ENCODE measurements at regions not wholly inside any gene's neighbourhood (a gene's known extent, or its start where the extent isn't known, plus 50 kb on each side); places are given as distances from the start of the nearest gene placed in this dataset.

DNA sequence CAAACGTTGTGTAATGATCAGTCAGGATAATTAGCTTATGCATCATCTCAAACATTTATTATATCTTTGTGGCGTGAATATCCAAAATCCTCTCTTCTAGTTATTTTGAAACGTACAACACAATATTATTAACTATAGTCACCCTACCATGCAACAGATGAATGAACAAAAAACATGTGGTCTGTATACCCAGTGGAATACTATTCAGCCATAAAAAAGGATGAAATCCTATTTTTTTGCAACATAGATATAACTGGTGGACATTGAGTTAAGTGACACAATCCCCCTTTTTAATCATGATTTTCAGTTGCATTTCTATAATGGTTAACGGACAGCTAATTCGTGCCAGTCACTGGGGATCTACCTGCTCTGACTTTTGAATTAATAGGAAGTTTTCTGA lies 145.6 kb downstream of the SOX1 start:
- no peak for DNase-seq (ENCODE audit: low read depth)
- H3K4me3 ChIP-seq (ENCODE audit: low read depth, low read length), result no peak overlapping the region
- TF ChIP-seq POLR2A (IDR thresholded peaks at IDR 0.05; ENCODE audit: extremely low read depth, insufficient read length), result no peak
- TF ChIP-seq, protein P1, sequence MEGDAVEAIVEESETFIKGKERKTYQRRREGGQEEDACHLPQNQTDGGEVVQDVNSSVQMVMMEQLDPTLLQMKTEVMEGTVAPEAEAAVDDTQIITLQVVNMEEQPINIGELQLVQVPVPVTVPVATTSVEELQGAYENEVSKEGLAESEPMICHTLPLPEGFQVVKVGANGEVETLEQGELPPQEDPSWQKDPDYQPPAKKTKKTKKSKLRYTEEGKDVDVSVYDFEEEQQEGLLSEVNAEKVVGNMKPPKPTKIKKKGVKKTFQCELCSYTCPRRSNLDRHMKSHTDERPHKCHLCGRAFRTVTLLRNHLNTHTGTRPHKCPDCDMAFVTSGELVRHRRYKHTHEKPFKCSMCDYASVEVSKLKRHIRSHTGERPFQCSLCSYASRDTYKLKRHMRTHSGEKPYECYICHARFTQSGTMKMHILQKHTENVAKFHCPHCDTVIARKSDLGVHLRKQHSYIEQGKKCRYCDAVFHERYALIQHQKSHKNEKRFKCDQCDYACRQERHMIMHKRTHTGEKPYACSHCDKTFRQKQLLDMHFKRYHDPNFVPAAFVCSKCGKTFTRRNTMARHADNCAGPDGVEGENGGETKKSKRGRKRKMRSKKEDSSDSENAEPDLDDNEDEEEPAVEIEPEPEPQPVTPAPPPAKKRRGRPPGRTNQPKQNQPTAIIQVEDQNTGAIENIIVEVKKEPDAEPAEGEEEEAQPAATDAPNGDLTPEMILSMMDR (IDR thresholded peaks at IDR 0.05; ENCODE audit: low read depth, low read length), result no peak
- TF ChIP-seq MYC (IDR thresholded peaks at IDR 0.05; ENCODE audit: low read depth, low read length), result no peak

DNA sequence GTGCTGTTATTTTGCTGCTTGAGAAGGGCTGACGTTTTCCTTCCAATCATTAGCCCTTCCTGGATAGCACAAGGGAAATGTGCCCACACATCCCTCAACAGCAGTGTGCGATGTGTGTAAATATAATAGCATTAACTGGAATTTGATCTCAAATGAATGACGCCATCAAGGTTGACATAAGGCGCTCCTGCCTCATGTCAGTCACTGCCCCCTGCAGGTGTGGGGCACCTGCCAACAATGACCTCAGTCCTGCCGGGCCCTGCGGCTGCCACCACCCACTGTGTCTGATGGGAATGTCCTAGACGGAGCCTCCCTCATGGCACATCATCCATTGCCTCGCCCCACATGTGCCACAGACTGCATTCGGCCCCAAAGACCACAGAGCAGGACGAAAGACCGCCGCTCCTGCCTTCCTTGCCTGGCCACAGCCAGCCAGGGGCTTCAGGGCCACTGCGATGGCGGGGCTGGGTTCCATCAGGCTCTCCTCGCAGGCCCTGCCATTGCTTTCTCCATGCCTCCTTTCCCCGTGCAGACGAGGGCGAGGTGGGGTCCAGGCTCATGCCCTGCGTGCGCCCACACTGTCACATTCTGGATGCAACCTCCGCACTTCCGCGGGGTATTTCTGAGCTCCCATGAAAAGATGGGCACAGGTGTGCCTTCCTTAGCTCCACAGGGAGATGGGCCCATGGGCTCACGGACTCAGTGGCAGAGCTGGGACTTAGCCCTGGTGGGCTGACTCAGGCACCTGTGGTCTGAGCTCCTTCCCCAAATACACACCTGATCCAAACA lies 146.7 kb downstream of the SOX1 start:
- no peak for DNase-seq (ENCODE audit: low read depth)
- no peak overlapping the region for H3K4me3 ChIP-seq (ENCODE audit: low read depth, low read length)
- TF ChIP-seq POLR2A (IDR thresholded peaks at IDR 0.05; ENCODE audit: extremely low read depth, insufficient read length) (no peak), MYC (IDR thresholded peaks at IDR 0.05; ENCODE audit: low read depth, low read length) (no peak)
- TF ChIP-seq, protein P2, sequence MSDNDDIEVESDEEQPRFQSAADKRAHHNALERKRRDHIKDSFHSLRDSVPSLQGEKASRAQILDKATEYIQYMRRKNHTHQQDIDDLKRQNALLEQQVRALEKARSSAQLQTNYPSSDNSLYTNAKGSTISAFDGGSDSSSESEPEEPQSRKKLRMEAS (IDR thresholded peaks at IDR 0.05; ENCODE audit: low read depth, low read length), result no peak
- TF ChIP-seq, protein P1 (IDR thresholded peaks at IDR 0.05; ENCODE audit: low read depth, low read length), result no peak

DNA sequence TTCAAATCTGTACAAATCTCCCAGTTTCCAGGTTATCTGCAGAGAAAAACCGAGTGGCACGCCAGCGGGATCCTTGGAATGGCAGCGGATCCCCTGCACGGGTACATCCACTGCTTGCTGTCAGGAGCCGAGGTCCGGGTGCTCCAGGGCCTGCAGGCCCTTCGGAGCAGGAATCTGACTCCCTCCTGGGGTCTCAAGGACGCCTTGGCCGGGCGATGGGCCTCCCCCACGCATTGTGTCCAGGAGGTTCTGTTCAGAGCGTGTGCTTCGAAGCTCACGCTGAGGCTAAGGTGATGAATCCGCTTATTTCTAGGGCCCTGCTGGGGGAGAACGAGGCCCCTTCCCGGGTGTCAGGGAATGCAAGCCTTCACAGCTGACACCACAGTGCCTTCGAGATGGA lies 148.9 kb downstream of the SOX1 start:
- H3K4me3 ChIP-seq (ENCODE audit: low read depth, low read length), result no peak overlapping the region
- DNase-seq (ENCODE audit: low read depth), result no peak
- TF ChIP-seq MYC (IDR thresholded peaks at IDR 0.05; ENCODE audit: low read depth, low read length), result no peak
- TF ChIP-seq, protein P1 (IDR thresholded peaks at IDR 0.05; ENCODE audit: low read depth, low read length), result no peak
- TF ChIP-seq, protein P2 (IDR thresholded peaks at IDR 0.05; ENCODE audit: low read depth, low read length), result no peak
- no peak for TF ChIP-seq POLR2A (IDR thresholded peaks at IDR 0.05; ENCODE audit: extremely low read depth, insufficient read length)

DNA sequence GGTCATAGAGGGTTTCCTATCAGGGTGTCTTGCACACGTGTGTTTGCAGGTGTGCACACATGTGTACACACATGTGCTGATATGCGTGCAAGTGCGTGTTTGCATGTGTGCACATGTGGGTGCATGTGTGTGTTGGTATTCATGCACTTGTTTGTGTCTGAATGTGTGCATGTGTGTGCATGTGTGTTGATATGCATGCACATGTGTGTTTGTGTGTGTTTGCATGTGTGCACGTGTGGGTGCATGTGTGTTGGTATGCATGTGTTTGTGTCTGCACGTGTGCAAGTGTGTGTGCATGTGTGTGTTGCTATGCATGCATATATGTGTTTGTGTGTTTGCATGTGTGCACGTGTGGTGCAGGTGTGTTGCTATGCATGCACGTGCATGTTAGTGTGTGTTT lies 150.5 kb downstream of the SOX1 start:
- H3K4me3 ChIP-seq (ENCODE audit: low read depth, low read length), result no peak overlapping the region
- no peak for TF ChIP-seq POLR2A (IDR thresholded peaks at IDR 0.05; ENCODE audit: extremely low read depth, insufficient read length)
- TF ChIP-seq, protein P1 (IDR thresholded peaks at IDR 0.05; ENCODE audit: low read depth, low read length), result no peak
- no peak for TF ChIP-seq MYC (IDR thresholded peaks at IDR 0.05; ENCODE audit: low read depth, low read length)
- TF ChIP-seq, protein P2 (IDR thresholded peaks at IDR 0.05; ENCODE audit: low read depth, low read length), result peak; percentile 69

DNA sequence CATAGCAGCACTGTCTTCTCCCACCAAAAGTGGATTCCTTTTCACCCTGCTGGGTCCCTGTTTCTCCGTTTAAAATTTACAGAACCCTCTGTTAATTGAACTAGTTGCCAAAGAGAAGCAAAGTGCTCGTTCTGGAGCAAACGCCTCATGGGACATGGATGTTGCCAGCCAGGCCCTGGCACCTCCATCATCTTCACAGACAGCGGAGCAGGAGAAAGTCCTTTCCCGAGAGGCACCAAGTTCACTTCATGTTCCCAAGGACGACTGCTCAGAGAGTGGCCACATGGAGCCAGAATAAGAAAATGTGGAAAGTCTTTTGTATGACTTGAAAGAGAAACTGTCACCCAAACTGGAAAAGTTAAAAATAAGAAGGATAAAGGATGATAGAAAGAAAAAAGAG lies 151.5 kb downstream of the SOX1 start:
- no peak overlapping the region for H3K4me3 ChIP-seq (ENCODE audit: low read depth, low read length)
- TF ChIP-seq, protein P2 (IDR thresholded peaks at IDR 0.05; ENCODE audit: low read depth, low read length), result no peak
- no peak for TF ChIP-seq POLR2A (IDR thresholded peaks at IDR 0.05; ENCODE audit: extremely low read depth, insufficient read length)
- TF ChIP-seq MYC (IDR thresholded peaks at IDR 0.05; ENCODE audit: low read depth, low read length), result no peak
- TF ChIP-seq, protein P1 (IDR thresholded peaks at IDR 0.05; ENCODE audit: low read depth, low read length), result no peak
- DNase-seq (ENCODE audit: low read depth), result no peak

More for the DNA sequence above, 150.5 kb downstream of the SOX1 start:
- DNase-seq (ENCODE audit: low read depth), result no peak
